ENCODE measurements at regions not wholly inside any gene's neighbourhood (a gene's known extent, or its start where the extent isn't known, plus 50 kb on each side); places are given as distances from the start of the nearest gene placed in this dataset.

GRCh38 chr6:156509496-156509895, 267.7 kb upstream of the ARID1B start:
- no peak for DNase-seq

DNA sequence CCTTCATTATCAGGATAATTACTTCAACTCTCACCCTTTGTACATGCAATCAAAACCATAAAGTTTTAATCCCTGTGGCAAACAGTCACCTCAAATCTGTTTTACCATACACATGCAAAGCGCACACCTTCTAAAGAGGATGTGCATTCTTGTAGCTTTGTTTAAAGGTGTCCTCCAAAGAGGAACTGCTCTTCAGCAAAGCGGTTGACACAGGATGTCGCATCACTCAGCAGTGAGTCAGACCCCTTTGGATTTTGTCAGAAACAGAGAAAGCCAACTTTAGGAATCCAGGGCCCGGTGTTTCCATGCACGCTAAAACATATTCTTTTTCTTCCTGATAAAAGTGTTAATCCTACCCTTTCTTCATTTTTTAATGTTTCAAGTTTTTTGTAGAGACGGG, 268.3 kb upstream of the ARID1B start:
- DNase-seq = no peak

DNA sequence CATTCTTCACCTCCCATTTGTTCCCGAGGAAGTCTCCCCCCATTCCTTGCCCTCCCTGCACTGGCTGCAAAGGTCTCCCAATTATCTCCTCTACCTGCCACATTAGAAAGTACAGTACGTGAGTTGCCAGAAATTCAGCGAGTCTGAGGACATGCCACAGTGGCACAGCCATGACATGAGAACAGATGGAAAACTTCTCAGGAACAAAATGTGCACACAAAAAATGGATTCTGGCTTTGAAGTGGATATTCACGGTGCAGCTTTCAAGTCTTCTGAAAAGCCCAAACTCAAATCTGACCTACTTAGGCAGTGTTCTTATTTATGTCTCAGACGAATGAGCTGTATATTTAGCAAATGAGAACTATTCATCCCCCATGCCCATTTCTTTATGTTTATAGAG, 269.1 kb upstream of the ARID1B start:
- no peak for DNase-seq

- DNase-seq = no peak
These were observed 269.5 kb upstream of the ARID1B start for GRCh38 chr6:156507656-156508055.

GRCh38 chr6:156507106-156507505, 270.1 kb upstream of the ARID1B start:
- no peak for DNase-seq

DNA sequence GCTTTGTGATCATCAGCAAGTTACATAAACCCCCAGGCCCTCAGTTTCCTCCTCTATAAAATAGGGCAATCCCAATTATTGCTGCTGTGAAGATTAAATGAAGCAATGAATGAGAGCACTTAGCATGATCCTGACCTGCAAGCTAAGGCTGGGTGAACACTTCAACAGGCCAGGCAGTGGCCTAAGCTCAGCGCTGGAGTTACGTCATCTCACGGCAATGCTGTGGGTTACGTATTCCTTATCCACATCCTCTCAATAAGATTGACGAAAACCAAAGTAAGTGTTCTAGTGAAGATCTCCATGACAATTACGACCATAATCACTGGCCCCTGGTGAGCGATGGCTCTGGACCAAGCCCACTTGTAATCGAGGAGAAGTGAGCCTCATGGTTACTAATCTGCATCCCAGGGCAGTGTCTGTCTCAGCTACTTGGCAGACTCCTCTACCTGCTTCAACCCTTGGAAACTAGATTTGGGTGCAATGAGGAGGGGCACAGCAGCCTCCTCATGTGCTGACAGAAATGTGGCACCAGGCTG, 274.1 kb upstream of the ARID1B start:
- DNase-seq = no peak

DNA sequence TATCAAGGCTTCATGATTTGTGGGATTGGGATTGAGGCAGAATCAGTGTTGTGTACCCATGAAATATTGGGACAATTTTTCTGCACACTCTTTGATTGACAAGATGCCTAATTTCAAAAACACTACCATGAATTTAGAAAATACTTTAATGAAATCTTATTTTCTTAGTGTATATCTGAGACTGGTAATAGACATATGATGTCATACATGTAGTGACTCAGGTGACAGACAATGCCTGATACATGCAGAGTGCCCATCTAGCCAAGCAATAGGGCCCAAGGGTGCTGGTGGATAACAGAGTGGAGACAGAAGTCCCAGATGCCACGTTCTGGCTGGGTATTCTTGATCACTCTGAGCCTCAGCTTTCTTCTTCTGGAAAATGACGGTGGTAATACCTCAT, 279.6 kb upstream of the ARID1B start:
- no peak for DNase-seq

- no peak for DNase-seq
These were observed 289.3 kb upstream of the ARID1B start for GRCh38 chr6:156487877-156488276.

- DNase-seq = no peak
These were observed 292.0 kb upstream of the ARID1B start for GRCh38 chr6:156485150-156485549.

GRCh38 chr6:156474507-156475120, 302.6 kb upstream of the ARID1B start:
- DNase-seq = no peak

DNA sequence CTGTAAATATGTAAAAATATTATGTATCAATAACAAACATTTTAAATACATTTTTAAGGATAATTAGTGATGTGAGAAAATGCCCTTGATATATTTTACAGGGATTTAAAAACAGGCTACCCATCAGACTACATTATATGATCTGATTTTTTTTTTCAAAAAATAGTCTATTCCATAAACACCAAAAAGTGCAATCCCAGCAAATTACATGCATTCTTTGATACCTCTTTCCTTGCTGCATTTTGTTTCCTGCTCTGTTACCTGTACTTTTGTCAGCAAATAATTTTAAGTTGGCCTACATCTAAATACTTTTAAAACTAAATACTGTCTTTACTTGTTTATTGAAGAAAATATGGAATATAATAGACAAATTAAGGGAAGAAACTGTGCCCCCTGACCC, 306.2 kb upstream of the ARID1B start:
- DNase-seq = no peak

DNA sequence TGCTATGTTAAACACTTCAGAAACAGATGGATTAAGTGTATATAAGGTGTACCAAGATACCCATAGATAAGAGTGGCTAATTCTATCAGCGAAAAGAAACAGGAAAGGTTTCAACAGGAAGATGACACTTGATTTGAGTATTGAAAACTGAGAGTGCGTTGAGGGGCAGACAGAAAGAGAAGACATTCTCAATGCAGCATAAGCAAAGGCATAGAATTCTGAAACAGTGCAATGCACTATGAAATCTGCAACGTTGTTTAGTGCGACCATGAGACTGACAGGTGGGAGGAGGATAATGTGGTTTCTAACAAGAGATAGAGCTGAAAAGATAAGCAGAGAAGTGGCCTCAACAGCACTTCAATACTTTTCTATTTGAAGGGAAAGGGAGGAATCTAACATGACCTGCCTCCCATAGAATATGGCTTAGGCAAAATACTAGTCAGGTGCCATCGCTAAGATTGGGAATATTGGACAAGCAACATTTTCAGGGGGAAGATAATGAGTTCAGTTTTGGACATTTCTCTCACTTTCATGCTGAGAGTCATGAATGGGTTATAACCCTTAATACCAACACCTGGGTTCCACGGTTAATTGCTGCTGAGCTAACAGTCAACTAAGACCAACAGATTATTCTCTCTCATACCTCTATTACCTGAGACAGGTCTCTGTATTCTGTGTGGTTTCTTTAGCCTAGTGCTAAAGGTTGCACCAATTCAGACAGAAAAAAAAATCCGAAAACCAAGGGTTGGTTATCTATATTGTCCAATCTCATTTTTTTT, 312.9 kb upstream of the ARID1B start:
- DNase-seq = no peak

GRCh38 chr6:156461647-156462046, 315.5 kb upstream of the ARID1B start:
- DNase-seq = no peak

DNA sequence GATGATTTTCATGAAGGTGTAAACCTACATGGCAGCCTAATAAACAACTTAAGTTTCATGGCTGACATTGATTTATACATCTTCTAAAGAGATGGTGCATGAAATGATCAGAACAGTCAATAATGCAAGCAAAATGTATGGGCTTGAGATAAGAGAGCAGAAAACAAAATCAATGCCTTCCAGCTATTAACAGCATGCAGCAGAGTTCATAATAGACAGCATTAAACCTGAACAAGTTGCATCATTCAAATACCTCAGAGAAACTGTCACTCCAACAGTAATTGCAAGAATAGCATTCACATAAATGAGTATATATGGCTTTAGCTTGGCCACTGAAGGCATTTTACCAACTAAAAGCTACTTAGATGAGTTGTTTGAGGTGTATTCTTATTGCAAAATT, 319.6 kb upstream of the ARID1B start:
- DNase-seq = no peak

- no peak for DNase-seq
These were observed 321.3 kb upstream of the ARID1B start for GRCh38 chr6:156455847-156456246.

DNA sequence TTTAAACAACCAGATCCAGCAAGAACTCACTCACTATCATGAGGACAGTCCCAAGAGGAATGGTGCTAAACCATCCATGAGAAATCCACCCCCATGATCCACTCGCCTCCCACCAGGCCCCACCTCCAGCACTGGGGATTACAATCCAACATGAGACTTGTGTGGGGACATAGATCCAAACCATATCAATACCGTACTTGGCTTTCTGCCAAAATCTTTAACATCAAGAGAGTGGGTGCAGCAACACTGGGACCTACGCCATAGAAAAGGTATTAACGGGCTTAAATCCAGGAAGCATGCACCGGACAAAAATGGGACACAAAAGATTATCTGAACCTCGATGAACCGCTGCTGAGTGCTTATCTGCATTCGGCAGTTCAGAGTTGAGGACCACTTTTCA, 322.3 kb upstream of the ARID1B start:
- DNase-seq = no peak

- DNase-seq = no peak
These were observed 325.5 kb upstream of the ARID1B start for GRCh38 chr6:156451726-156452125.

DNA sequence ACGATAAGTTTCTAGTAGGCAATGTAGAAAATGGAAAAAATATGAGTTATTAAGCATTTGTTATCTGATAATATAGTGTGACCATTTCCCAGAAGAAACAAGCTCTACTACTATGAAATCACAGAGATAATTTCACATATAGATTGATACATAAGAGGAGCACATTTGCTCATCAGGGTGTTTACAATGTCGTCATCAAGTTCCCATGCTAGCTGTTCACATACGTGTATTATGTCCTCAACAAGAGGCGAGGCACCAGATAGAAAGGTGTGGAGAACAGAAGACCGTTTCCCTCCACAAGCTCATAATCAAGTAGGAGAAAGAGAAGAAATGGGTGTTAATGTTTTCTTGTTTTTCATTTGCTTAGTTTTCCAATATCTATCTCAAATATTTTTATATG, 326.1 kb upstream of the ARID1B start:
- no peak for DNase-seq

DNA sequence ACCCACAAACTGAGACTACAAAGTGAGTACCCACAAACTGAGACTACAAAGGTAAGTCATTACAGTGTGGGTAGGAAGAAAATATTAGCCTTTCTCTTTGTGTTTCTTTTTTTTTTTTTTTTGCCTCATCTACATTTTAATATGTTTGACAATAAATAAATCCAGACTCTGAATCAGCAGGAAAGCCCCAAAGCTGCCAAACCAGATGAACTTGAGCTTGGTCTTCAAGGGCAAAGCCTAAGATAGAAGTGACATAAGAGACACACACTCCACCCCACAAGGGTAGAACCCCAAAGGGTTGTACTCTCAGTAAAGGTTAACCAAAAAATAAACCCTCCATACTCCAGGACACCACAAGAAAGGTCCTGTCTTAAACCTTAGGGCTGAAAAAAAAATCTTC, 326.8 kb upstream of the ARID1B start:
- no peak for DNase-seq

DNA sequence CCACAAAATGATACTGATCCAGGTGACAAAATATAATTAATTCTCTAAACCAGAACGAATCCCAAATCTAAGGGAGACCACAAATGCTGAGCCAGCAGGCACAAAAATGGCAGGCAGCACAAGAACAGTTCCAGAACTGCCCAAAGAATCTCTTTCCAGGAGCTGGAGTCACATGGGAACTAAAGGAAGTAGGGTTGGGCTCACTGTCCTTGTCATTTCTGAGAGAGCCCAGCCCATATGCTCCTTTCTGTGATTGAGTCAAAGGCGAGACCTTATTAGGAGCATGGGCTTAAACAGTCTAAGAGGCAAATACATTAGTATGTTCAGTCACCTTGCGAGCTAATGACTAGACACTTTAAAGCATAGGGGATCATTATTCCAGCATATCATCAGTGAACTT, 327.6 kb upstream of the ARID1B start:
- DNase-seq = no peak

GRCh38 chr6:156449128-156449527, 328.1 kb upstream of the ARID1B start:
- DNase-seq = no peak

DNA sequence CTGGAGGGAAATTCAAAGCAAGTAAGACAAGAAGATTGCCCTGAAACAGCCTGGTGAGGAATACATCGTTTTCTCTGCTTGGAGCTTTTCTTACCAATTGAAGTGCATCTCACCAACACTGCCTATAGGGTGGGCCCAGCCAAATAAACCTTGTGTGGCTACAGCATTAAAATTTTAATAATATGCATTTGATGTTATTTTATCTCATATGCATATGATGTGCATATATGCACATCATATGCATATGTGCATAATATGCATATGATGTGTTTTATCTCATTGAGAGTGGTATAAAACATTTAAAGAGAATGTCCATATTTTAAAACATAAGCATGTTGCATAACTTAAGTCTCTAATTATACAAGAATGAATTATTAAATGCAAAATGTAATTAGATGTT, 328.6 kb upstream of the ARID1B start:
- DNase-seq = no peak

GRCh38 chr6:156440688-156441087, 336.5 kb upstream of the ARID1B start:
- no peak for DNase-seq

DNA sequence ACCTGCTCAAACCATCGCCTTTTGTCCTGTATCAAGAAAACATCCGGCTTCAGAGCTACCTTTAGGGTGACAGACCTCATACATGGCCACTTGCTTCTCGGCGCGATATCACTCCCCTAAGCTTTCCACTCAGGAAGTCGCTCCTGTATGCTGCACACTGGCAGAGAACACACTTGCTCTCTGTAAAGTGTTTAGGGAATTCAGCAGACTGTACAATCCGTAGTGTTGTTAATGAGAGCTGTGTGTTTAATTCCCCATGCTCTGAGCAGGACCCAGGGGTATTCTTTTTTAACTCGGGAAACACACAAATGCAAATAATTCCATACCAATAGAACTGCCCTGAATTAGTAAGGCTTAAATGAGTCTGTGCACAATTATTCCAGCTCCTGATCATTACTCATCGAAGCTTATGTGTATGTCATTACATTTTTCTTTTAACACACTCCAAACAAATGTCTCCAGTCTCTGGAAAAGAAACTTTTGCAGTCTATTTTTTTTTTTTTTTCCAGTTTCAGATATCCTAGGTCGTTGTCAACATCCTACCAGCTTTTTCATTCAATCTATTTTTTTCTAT, 338.7 kb upstream of the ARID1B start:
- DNase-seq = no peak

Data from stimulated activated CD4-positive, alpha-beta T cell treated with anti-CD3 and anti-CD28 coated beads, Interleukin-2, amount 100 ng/mL, for 48 hours (primary cell).